ENCODE measurements at regions not wholly inside any gene's neighbourhood (a gene's known extent, or its start where the extent isn't known, plus 50 kb on each side); places are given as distances from the start of the nearest gene placed in this dataset.
A peak's percentile ranks its signal among the peaks of the same experiment; 100 is the strongest.

DNA sequence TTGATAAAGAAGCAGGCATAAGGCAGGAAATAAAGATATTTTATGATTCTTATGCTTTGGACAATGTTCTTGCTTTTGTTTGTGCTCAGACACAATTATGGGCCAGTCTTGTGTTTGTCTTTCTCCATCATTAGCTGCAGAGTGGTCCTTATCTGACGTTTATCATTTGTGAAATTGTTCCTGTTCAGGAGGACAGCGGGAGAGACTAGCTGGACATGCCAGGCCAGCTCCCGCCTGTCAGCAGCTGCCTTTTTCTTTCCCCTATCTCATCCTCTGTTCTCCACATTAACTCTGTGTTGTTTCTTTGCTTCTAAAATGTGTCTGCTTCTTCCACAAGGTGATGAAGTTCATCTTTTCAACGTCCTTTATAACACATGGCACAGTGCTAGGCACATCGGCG, 333.5 kb downstream of the NPIPA8 start:
- no peaks in the 10 kb centered on the region for H3K4me1 Mint-ChIP-seq
- POLR2A ChIA-PET, result no interaction called here

DNA sequence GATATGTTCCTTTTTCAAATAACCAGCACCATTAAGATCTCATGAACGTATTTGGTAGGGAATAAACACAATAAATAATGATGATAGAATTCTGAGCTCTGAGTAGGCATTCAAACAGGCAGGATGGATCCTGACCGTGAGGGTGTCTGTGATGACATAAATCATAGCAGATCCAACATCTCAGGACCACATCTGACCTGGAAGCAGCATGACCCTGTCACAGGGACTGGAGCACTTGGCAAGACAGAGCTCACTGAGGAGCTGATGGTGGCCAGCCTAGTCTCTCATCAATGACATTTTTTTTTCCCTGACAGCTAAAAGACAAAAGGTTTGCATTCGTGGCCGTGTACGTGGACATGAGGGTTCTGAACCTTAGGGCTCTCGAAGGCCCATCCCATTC, 337.5 kb downstream of the NPIPA8 start:
- Mint-ChIP-seq H3K9me3 (no peaks in the 10 kb centered on the region), H3K36me3 (no peaks in the 10 kb centered on the region), H3K27ac (peak overlapping the region in 1 of 8 donors; percentile 13), H3K4me1 (no peaks in the 10 kb centered on the region), H3K27me3 (peaks cover under 1 to 18% of the 10 kb centered on the region in 2 donors), H3K4me3 (no peak overlapping the region)
- Histone ChIP-seq H3K9me3 (ENCODE audit: low read length) (no peaks in the 10 kb centered on the region), H3K27ac (ENCODE audit: low read depth, low read length) (no peak overlapping the region), H3K4me1 (ENCODE audit: insufficient read depth, low read length) (no peaks in the 10 kb centered on the region), H3K36me3 (ENCODE audit: insufficient read depth, low read length) (no peaks in the 10 kb centered on the region), H3K27me3 (ENCODE audit: insufficient read depth, low read length, poor library complexity, severe bottlenecking) (no peaks in the 10 kb centered on the region), H3K4me3 (ENCODE audit: low read length) (no peak overlapping the region)
- DNase-seq, result no peak
- CTCF ChIA-PET, result no interaction called here
- POLR2A ChIA-PET, result no interaction called here

More for the DNA sequence above, 333.5 kb downstream of the NPIPA8 start:
- Histone ChIP-seq H3K27ac (ENCODE audit: low read depth, low read length) (no peak overlapping the region), H3K27me3 (ENCODE audit: insufficient read depth, low read length, poor library complexity, severe bottlenecking) (no peaks in the 10 kb centered on the region), H3K4me3 (ENCODE audit: low read length) (no peak overlapping the region), H3K9me3 (ENCODE audit: low read length) (no peaks in the 10 kb centered on the region), H3K36me3 (ENCODE audit: insufficient read depth, low read length) (no peaks in the 10 kb centered on the region), H3K4me1 (ENCODE audit: insufficient read depth, low read length) (no peaks in the 10 kb centered on the region)
- CTCF ChIA-PET, result no interaction called here
- Mint-ChIP-seq H3K4me3 (no peak overlapping the region), H3K27me3 (peaks cover 0 to 6% of the 10 kb centered on the region in 2 donors), H3K9me3 (peaks cover 0 to under 1% (median 0%) of the 10 kb centered on the region in 5 donors), H3K27ac (no peak overlapping the region), H3K36me3 (no peaks in the 10 kb centered on the region)
- DNase-seq, result no peak

DNA sequence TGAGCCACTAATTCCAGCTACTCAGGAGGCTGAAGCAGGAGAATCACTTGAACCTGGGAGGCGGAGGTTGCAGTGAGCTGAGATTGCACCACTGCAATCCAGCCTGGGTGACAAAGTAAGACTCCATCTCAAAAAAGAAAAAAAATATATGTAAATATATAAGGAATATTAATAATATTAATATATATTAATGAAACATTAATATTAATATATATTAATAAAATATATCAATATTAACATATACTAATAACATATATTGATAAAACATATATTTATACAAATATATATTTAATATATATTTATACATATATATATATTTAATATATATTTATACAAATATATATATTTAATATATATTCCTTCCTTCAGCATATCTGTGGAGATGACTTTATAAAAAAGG, 338.0 kb downstream of the NPIPA8 start:
- Histone ChIP-seq H3K9me3 (ENCODE audit: low read length) (no peaks in the 10 kb centered on the region), H3K36me3 (ENCODE audit: insufficient read depth, low read length) (no peaks in the 10 kb centered on the region), H3K4me3 (ENCODE audit: low read length) (no peak overlapping the region), H3K27me3 (ENCODE audit: insufficient read depth, low read length, poor library complexity, severe bottlenecking) (no peaks in the 10 kb centered on the region), H3K4me1 (ENCODE audit: insufficient read depth, low read length) (no peaks in the 10 kb centered on the region), H3K27ac (ENCODE audit: low read depth, low read length) (no peak overlapping the region)
- ChIA-PET CTCF (no interaction called here), POLR2A (no interaction called here)
- no peaks in the 10 kb centered on the region for H3K36me3 Mint-ChIP-seq
- H3K4me3 Mint-ChIP-seq, result no peak overlapping the region
- H3K9me3 Mint-ChIP-seq, result no peaks in the 10 kb centered on the region
- DNase-seq, result no peak
- no peak overlapping the region for H3K27ac Mint-ChIP-seq
- H3K27me3 Mint-ChIP-seq, result peaks cover 2 to 18% of the 10 kb centered on the region in 2 donors
- no peaks in the 10 kb centered on the region for H3K4me1 Mint-ChIP-seq

DNA sequence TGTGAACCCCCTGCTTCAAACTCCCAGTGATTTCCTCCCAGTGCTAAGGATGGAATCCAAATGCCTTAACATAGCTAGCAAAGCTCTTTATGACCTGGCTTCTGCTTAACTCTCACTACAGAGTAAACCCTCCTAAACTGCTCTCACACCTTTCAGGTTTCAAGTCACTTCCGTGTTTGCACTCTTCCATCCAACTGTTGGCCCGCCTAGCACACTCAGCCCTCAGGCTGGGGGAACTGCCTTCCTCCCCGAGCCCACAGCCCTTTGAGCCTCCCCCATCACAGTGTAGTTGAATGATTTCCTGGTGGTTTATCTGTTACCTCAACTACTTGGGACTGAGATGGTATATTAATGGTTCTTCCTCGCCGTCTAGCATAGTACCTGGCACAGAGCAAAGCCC, 342.5 kb downstream of the NPIPA8 start:
- no peaks in the 10 kb centered on the region for H3K4me1 ChIP-seq (ENCODE audit: insufficient read depth, low read length)
- Mint-ChIP-seq H3K27me3 (peaks cover 4 to 33% of the 10 kb centered on the region in 2 donors), H3K4me1 (no peaks in the 10 kb centered on the region), H3K36me3 (no peaks in the 10 kb centered on the region), H3K4me3 (no peak overlapping the region), H3K27ac (no peak overlapping the region), H3K9me3 (no peaks in the 10 kb centered on the region)
- no peaks in the 10 kb centered on the region for H3K9me3 ChIP-seq (ENCODE audit: low read length)
- H3K36me3 ChIP-seq (ENCODE audit: insufficient read depth, low read length), result no peaks in the 10 kb centered on the region
- no peak for DNase-seq
- no peak overlapping the region for H3K4me3 ChIP-seq (ENCODE audit: low read length)
- ChIA-PET CTCF (no interaction called here), POLR2A (no interaction called here)
- H3K27ac ChIP-seq (ENCODE audit: low read depth, low read length), result no peak overlapping the region
- H3K27me3 ChIP-seq (ENCODE audit: insufficient read depth, low read length, poor library complexity, severe bottlenecking), result no peaks in the 10 kb centered on the region

GRCh38 chr16:17992416-17992815, 344.1 kb downstream of the NPIPA8 start:
- Histone ChIP-seq H3K36me3 (ENCODE audit: insufficient read depth, low read length) (no peaks in the 10 kb centered on the region), H3K4me1 (ENCODE audit: insufficient read depth, low read length) (no peaks in the 10 kb centered on the region), H3K27me3 (ENCODE audit: insufficient read depth, low read length, poor library complexity, severe bottlenecking) (no peaks in the 10 kb centered on the region), H3K9me3 (ENCODE audit: low read length) (no peaks in the 10 kb centered on the region), H3K27ac (ENCODE audit: low read depth, low read length) (no peak overlapping the region), H3K4me3 (ENCODE audit: low read length) (no peak overlapping the region)
- H3K4me3 Mint-ChIP-seq, result no peak overlapping the region
- no peak for DNase-seq
- H3K4me1 Mint-ChIP-seq, result no peaks in the 10 kb centered on the region
- POLR2A ChIA-PET, result no interaction called here
- peaks cover 4 to 30% of the 10 kb centered on the region in 2 donors for H3K27me3 Mint-ChIP-seq
- no peaks in the 10 kb centered on the region for H3K36me3 Mint-ChIP-seq
- CTCF ChIA-PET, result no interaction called here
- H3K9me3 Mint-ChIP-seq, result no peaks in the 10 kb centered on the region
- H3K27ac Mint-ChIP-seq, result no peak overlapping the region

DNA sequence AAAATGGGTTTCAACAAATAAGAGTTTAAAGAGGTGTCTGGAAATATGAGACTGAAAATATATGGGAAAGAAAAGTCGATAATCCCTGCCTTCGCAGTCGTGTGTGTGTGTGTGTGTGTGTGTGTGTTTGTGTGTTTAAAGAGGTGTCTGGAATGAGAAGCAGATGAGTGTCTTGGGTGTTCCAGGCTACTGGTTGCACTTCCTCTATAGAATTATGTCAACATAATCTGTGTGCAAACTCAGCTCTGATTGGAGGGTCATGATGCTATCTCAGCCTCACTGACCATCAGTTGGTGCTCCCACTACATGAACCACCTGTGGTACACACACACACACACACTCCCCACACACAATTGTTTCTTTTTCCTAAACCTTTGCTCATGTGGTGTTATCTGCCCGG, 347.3 kb downstream of the NPIPA8 start:
- Mint-ChIP-seq H3K9me3 (peaks cover 0 to under 1% (median 0%) of the 10 kb centered on the region in 5 donors), H3K4me3 (no peak overlapping the region), H3K4me1 (no peaks in the 10 kb centered on the region), H3K27ac (no peak overlapping the region), H3K27me3 (peaks cover 5 to 31% of the 10 kb centered on the region in 2 donors), H3K36me3 (no peaks in the 10 kb centered on the region)
- Histone ChIP-seq H3K27me3 (ENCODE audit: insufficient read depth, low read length, poor library complexity, severe bottlenecking) (no peaks in the 10 kb centered on the region), H3K9me3 (ENCODE audit: low read length) (no peaks in the 10 kb centered on the region), H3K36me3 (ENCODE audit: insufficient read depth, low read length) (no peaks in the 10 kb centered on the region), H3K4me1 (ENCODE audit: insufficient read depth, low read length) (no peaks in the 10 kb centered on the region), H3K27ac (ENCODE audit: low read depth, low read length) (no peak overlapping the region), H3K4me3 (ENCODE audit: low read length) (no peak overlapping the region)
- no peak for DNase-seq
- CTCF ChIA-PET, result no interaction called here
- POLR2A ChIA-PET, result no interaction called here

- ChIA-PET CTCF (no interaction called here), POLR2A (no interaction called here)
- no peak overlapping the region for H3K27ac Mint-ChIP-seq
- no peaks in the 10 kb centered on the region for H3K4me1 Mint-ChIP-seq
- H3K27me3 ChIP-seq (ENCODE audit: insufficient read depth, low read length, poor library complexity, severe bottlenecking), result no peaks in the 10 kb centered on the region
- H3K36me3 ChIP-seq (ENCODE audit: insufficient read depth, low read length), result no peaks in the 10 kb centered on the region
- peaks cover 4 to 29% of the 10 kb centered on the region in 2 donors for H3K27me3 Mint-ChIP-seq
- no peaks in the 10 kb centered on the region for H3K9me3 ChIP-seq (ENCODE audit: low read length)
- DNase-seq, result no peak
- peaks cover 0 to 2% (median 0%) of the 10 kb centered on the region in 5 donors for H3K9me3 Mint-ChIP-seq
- no peaks in the 10 kb centered on the region for H3K36me3 Mint-ChIP-seq
- no peaks in the 10 kb centered on the region for H3K4me1 ChIP-seq (ENCODE audit: insufficient read depth, low read length)
- no peak overlapping the region for H3K4me3 ChIP-seq (ENCODE audit: low read length)
- H3K27ac ChIP-seq (ENCODE audit: low read depth, low read length), result no peak overlapping the region
- H3K4me3 Mint-ChIP-seq, result no peak overlapping the region
Measured at GRCh38 chr16:17988839-17989238, 347.7 kb downstream of the NPIPA8 start.

- no peak overlapping the region for H3K4me3 Mint-ChIP-seq
- H3K9me3 Mint-ChIP-seq, result peaks cover 0 to 3% (median 0%) of the 10 kb centered on the region in 5 donors
- ChIA-PET POLR2A (no interaction called here), CTCF (no interaction called here)
- H3K36me3 Mint-ChIP-seq, result no peaks in the 10 kb centered on the region
- Histone ChIP-seq H3K9me3 (ENCODE audit: low read length) (no peaks in the 10 kb centered on the region), H3K27ac (ENCODE audit: low read depth, low read length) (no peak overlapping the region), H3K4me1 (ENCODE audit: insufficient read depth, low read length) (no peaks in the 10 kb centered on the region), H3K27me3 (ENCODE audit: insufficient read depth, low read length, poor library complexity, severe bottlenecking) (no peaks in the 10 kb centered on the region), H3K36me3 (ENCODE audit: insufficient read depth, low read length) (no peaks in the 10 kb centered on the region), H3K4me3 (ENCODE audit: low read length) (no peak overlapping the region)
- no peak overlapping the region for H3K27ac Mint-ChIP-seq
- H3K27me3 Mint-ChIP-seq, result peaks cover 6 to 23% of the 10 kb centered on the region in 2 donors
- no peaks in the 10 kb centered on the region for H3K4me1 Mint-ChIP-seq
- no peak for DNase-seq
Measured at GRCh38 chr16:17986991-17987390, 349.5 kb downstream of the NPIPA8 start.

- Mint-ChIP-seq H3K36me3 (no peaks in the 10 kb centered on the region), H3K9me3 (peaks cover 0 to 5% (median 0%) of the 10 kb centered on the region in 5 donors), H3K27ac (no peak overlapping the region), H3K27me3 (peaks cover 6 to 17% of the 10 kb centered on the region in 2 donors), H3K4me3 (no peak overlapping the region), H3K4me1 (no peaks in the 10 kb centered on the region)
- Histone ChIP-seq H3K9me3 (ENCODE audit: low read length) (no peaks in the 10 kb centered on the region), H3K36me3 (ENCODE audit: insufficient read depth, low read length) (no peaks in the 10 kb centered on the region), H3K4me1 (ENCODE audit: insufficient read depth, low read length) (no peaks in the 10 kb centered on the region), H3K4me3 (ENCODE audit: low read length) (no peak overlapping the region), H3K27ac (ENCODE audit: low read depth, low read length) (no peak overlapping the region), H3K27me3 (ENCODE audit: insufficient read depth, low read length, poor library complexity, severe bottlenecking) (no peaks in the 10 kb centered on the region)
- ChIA-PET POLR2A (no interaction called here), CTCF (no interaction called here)
- no peak for DNase-seq
Measured at GRCh38 chr16:17984810-17985209, 351.7 kb downstream of the NPIPA8 start.
